ENCODE measurements at regions not wholly inside any gene's neighbourhood (a gene's known extent, or its start where the extent isn't known, plus 50 kb on each side); places are given as distances from the start of the nearest gene placed in this dataset.

DNA sequence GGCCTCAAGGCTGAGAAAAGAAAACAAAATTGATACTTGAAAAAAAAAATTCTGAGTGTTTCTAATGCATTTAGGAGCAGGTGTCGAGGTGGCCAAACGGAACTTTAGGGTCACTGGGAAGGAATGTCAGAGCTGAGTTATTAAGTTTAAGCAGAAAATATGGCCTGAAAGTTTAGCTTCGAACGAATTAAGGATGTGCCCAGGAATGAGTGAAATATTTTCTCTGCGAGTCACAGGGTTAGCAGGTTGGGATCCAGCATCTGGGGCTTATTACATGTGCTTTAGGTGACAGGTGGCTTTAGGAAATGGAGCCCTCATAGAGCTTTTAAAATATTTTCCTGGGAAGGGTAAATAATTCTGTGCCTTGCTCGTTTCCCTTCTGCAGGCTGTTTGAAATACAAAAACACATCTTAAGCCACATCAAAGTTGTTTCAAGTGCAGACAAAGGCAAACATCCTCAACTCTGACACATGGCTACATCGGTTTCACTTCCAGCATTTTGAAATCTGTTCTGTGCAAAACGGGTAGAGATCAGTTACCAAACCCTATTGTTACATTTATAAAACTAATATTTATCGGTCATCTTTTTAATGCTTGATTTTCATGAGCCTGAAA lies 143.1 kb upstream of the ARRDC4 start:
- DNase-seq (ENCODE audit: low read depth) = no peak
- H3K4me3 ChIP-seq (ENCODE audit: low read depth, low read length) = no peak overlapping the region
- TF ChIP-seq, protein P1, sequence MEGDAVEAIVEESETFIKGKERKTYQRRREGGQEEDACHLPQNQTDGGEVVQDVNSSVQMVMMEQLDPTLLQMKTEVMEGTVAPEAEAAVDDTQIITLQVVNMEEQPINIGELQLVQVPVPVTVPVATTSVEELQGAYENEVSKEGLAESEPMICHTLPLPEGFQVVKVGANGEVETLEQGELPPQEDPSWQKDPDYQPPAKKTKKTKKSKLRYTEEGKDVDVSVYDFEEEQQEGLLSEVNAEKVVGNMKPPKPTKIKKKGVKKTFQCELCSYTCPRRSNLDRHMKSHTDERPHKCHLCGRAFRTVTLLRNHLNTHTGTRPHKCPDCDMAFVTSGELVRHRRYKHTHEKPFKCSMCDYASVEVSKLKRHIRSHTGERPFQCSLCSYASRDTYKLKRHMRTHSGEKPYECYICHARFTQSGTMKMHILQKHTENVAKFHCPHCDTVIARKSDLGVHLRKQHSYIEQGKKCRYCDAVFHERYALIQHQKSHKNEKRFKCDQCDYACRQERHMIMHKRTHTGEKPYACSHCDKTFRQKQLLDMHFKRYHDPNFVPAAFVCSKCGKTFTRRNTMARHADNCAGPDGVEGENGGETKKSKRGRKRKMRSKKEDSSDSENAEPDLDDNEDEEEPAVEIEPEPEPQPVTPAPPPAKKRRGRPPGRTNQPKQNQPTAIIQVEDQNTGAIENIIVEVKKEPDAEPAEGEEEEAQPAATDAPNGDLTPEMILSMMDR (conservative IDR thresholded peaks at IDR 0.05; ENCODE audit: low read depth, low read length) = no peak

DNA sequence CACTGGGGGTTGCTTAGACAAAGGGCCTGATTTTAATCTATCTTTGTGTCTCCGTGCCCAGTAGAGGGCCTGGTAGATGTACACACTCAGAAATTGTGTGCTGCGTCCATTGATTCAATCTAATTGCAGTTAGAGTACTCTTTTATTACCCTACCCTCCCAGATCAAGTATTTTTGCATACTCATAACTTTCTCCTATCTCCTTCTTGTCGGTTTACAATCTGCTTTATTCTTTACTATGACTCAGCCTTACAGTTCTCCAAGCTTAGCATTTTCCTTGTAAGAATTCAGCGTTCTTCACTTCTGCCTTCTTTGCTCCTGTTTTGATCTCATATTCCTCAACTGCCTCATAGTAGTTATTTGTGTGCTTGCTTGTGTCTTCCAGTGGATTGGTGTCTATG lies 124.5 kb upstream of the ARRDC4 start:
- TF ChIP-seq, protein P1 (conservative IDR thresholded peaks at IDR 0.05; ENCODE audit: low read depth, low read length) = no peak

DNA sequence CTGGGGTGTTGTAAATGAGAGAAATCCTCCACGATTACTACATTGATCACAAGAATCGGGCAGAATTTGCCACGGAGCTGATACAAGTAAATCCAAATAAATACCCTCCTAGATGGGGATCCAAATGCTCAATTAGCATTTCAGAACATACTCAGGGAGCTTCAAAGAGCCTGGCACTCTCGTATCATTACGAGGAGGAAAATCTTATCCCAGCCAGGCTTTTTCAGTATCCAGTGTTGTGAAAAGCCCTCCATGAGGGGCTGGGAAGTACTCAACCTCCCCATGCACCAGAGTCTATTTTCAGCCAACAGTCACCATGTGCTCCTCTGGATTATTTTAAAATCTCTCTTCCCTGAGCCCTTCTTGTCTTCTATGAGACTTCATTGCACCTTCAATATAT lies 122.6 kb upstream of the ARRDC4 start:
- DNase-seq (ENCODE audit: low read depth) = no peak
- H3K4me3 ChIP-seq (ENCODE audit: low read depth, low read length) = no peak overlapping the region
- TF ChIP-seq, protein P1 (conservative IDR thresholded peaks at IDR 0.05; ENCODE audit: low read depth, low read length) = no peak

More for the DNA sequence above, 124.5 kb upstream of the ARRDC4 start:
- no peak for DNase-seq (ENCODE audit: low read depth)
- no peak overlapping the region for H3K4me3 ChIP-seq (ENCODE audit: low read depth, low read length)

DNA sequence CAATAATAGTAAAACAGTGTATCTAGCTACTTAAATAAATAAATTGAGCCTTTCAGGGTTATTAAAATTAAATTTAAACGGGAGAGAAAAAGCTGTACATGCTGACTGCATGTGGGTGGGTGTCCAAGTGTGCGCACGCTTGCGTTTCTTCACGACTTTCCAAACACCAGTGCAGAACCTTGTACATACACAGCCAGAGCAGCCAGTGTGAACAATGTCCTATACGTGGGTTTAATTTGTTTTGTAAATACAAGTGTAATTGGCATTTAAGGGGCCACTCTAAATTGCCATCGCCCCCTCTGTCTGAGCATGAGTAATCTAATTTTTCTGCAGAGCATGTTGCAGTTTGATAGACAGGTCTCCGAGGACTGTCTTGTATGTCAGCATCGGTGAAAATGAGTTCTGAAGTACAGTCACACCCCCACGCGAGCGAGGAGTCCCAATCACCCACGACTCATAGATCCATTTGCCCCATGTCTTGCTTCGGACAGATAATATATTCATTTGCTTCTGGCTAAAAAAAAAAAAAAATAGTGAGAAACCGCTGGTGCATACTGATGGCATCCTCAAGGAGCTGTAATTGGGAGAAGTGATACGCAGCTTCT lies 121.8 kb upstream of the ARRDC4 start:
- TF ChIP-seq, protein P1 (conservative IDR thresholded peaks at IDR 0.05; ENCODE audit: low read depth, low read length) = no peak
- H3K4me3 ChIP-seq (ENCODE audit: low read depth, low read length) = no peak overlapping the region
- DNase-seq (ENCODE audit: low read depth) = no peak

DNA sequence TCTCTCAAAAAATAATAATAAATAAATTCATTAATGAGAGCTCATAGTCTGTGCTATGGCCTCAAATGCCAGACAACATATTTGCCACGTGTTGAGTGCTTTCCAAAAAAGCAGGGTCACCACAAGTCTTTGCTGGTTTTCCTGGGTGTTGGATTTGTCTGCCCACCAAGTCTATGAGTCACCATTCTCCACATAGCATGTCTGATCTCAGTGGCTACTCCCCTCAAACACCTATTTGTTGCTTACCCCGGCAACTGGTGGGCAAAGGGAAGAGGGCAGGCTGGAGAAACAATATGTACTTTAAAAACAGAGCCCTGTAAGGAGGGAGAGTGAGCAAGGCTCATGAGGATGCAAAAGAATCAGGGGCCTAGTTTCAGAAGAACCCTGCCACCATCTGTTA lies 120.0 kb upstream of the ARRDC4 start:
- H3K4me3 ChIP-seq (ENCODE audit: low read depth, low read length) = no peak overlapping the region
- TF ChIP-seq, protein P1 (conservative IDR thresholded peaks at IDR 0.05; ENCODE audit: low read depth, low read length) = no peak
- DNase-seq (ENCODE audit: low read depth) = no peak

DNA sequence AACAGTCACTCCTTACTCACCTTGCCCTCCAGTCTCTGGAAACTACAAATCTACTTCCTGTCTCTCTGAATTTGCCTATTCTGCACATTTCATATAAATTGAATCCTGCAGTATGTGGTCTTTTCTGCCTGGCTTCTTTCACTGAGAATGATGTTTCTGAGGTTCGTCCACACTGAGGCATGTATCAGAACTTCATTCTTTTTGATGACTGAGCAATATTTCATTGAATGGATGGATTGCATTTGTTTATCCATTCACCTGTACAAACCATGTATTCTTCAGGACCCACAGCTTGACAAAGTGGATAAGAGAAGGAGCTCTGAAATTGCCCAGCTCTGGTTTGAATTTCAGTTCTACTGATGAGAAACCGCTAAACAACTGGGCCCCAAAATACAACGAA lies 118.9 kb upstream of the ARRDC4 start:
- no peak overlapping the region for H3K4me3 ChIP-seq (ENCODE audit: low read depth, low read length)
- DNase-seq (ENCODE audit: low read depth) = no peak
- TF ChIP-seq, protein P1 (conservative IDR thresholded peaks at IDR 0.05; ENCODE audit: low read depth, low read length) = no peak

DNA sequence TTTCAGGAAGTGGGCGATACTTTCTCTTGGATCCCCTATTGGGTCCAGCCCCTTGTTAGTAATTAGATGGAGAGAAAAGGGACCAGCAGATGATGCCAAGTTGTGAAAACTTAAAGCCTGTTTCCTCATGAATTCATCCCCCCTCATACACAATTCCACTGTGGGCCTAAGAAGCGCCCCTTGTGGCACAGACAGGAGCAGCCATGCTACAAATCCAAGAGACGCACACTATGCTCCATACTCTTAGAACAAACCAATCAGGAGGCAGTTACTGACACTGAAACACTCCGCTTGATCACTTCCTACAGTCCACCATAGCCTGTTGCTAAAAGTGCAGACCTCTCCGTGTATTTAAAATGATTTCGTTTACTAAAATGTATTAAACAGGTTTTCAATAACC lies 111.3 kb upstream of the ARRDC4 start:
- TF ChIP-seq, protein P1 (conservative IDR thresholded peaks at IDR 0.05; ENCODE audit: low read depth, low read length) = no peak
- H3K4me3 ChIP-seq (ENCODE audit: low read depth, low read length) = no peak overlapping the region

More for the DNA sequence above, 111.3 kb upstream of the ARRDC4 start:
- DNase-seq (ENCODE audit: low read depth) = no peak
